ENCODE measurements at regions not wholly inside any gene's neighbourhood (a gene's known extent, or its start where the extent isn't known, plus 50 kb on each side); places are given as distances from the start of the nearest gene placed in this dataset.

- dilution Hi-C loops (cut with MboI; ENCODE audit: extremely low pct_ligation_motif_present, low sequenced_read_pairs): no loop called here
- no peaks in the 10 kb centered on the region for H3K79me2 ChIP-seq (ENCODE audit: control insufficient read depth, insufficient read depth, low read length)
Observed at GRCh38 chr2:185436787-185437372, 301.7 kb upstream of the FSIP2 start.

More at GRCh38 chr2:185436787-185437372, 301.7 kb upstream of the FSIP2 start:
- DNase-seq (ENCODE audit: low read depth, low spot score) (no peak), FAIRE-seq (no peak)
- Histone ChIP-seq H3K36me3 (ENCODE audit: control insufficient read depth in 2 of 2, extremely low read depth in 1 of 2, insufficient read depth in 2 of 2, low read length in 2 of 2) (no peaks in the 10 kb centered on the region), H3K9me3 (replicated peaks; ENCODE audit: control insufficient read depth, insufficient read depth, low read length) (no peaks in the 10 kb centered on the region), H3K9me1 (replicated peaks; ENCODE audit: control insufficient read depth, extremely low read depth, insufficient read depth, low read length) (no peaks in the 10 kb centered on the region), H2AFZ (ENCODE audit: low read depth, low read length) (no peak overlapping the region), H3K4me3 (replicated peaks in 1 of 3; ENCODE audit: insufficient read depth in 1 of 3, low read depth in 1 of 3, low read length in 3 of 3) (no peak overlapping the region), H4K20me1 (replicated peaks; ENCODE audit: control insufficient read depth, extremely low read depth, insufficient read depth, low read length) (no peaks in the 10 kb centered on the region), H3K4me1 (ENCODE audit: control insufficient read depth, extremely low read depth, insufficient read depth, low read length) (no peaks in the 10 kb centered on the region), H3K4me2 (ENCODE audit: insufficient read depth, low read length) (no peak overlapping the region), H3K27me3 (ENCODE audit: control insufficient read depth in 2 of 2, insufficient read depth in 2 of 2, low read length in 2 of 2) (no peaks in the 10 kb centered on the region), H3K9ac (replicated peaks; ENCODE audit: extremely low read depth, insufficient read depth, low read length) (no peak overlapping the region), H3K27ac (ENCODE audit: insufficient read depth, low read depth, low read length) (no peak overlapping the region)
- ChIA-PET CTCF (no interaction called here), POLR2A (no interaction called here)
- TF ChIP-seq CTCF (IDR thresholded peaks at IDR 0.05; ENCODE audit: extremely low read depth in 1 of 2, insufficient read depth in 1 of 2, low read depth in 1 of 2, low read length in 2 of 2) (no peak), POLR2AphosphoS5 (IDR thresholded peaks at IDR 0.05; ENCODE audit: insufficient read depth, low read depth, low read length) (no peak), MAX (IDR thresholded peaks at IDR 0.05; ENCODE audit: insufficient read depth, insufficient read length) (no peak), EZH2 (IDR thresholded peaks at IDR 0.05; ENCODE audit: borderline replicate concordance, low read depth, low read length, severe bottlenecking) (no peak), MYC (IDR thresholded peaks at IDR 0.05; ENCODE audit: low read depth, low read length) (no peak), FOS (IDR thresholded peaks at IDR 0.05; ENCODE audit: borderline replicate concordance, insufficient read depth, low read length) (no peak), JUN (IDR thresholded peaks at IDR 0.05; ENCODE audit: borderline replicate concordance, insufficient read depth, insufficient read length, low read depth) (no peak), POLR2A (IDR thresholded peaks at IDR 0.05; ENCODE audit: low read depth, low read length) (no peak), GATA2 (IDR thresholded peaks at IDR 0.05; ENCODE audit: insufficient read depth, insufficient read length, low read depth, low read length) (no peak)
- intact Hi-C loops (cut with micrococcal nuclease): no loop called here
- no TSS peak for BruUV-seq (replicated peaks)

Measured in endothelial cell of umbilical vein (primary cell).